ENCODE measurements at regions not wholly inside any gene's neighbourhood (a gene's known extent, or its start where the extent isn't known, plus 50 kb on each side); places are given as distances from the start of the nearest gene placed in this dataset.
A peak's percentile ranks its signal among the peaks of the same experiment; 100 is the strongest.

- CTCF ChIA-PET: interaction anchor here (0.8 to 3.0 kb wide), 6 partner anchors 10 to 304 kb away, joined by 3 to 8 read pairs (median 3); no protein-coding TSS in a partner anchor
- no peaks in the 10 kb centered on the region for H3K27me3 ChIP-seq (ENCODE audit: control insufficient read depth, insufficient read depth, low read length)
- no peaks in the 10 kb centered on the region for H3K36me3 ChIP-seq (ENCODE audit: control insufficient read depth, insufficient read depth, low read length)
- TF ChIP-seq, protein P1, sequence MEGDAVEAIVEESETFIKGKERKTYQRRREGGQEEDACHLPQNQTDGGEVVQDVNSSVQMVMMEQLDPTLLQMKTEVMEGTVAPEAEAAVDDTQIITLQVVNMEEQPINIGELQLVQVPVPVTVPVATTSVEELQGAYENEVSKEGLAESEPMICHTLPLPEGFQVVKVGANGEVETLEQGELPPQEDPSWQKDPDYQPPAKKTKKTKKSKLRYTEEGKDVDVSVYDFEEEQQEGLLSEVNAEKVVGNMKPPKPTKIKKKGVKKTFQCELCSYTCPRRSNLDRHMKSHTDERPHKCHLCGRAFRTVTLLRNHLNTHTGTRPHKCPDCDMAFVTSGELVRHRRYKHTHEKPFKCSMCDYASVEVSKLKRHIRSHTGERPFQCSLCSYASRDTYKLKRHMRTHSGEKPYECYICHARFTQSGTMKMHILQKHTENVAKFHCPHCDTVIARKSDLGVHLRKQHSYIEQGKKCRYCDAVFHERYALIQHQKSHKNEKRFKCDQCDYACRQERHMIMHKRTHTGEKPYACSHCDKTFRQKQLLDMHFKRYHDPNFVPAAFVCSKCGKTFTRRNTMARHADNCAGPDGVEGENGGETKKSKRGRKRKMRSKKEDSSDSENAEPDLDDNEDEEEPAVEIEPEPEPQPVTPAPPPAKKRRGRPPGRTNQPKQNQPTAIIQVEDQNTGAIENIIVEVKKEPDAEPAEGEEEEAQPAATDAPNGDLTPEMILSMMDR (IDR thresholded peaks at IDR 0.05; ENCODE audit: insufficient read depth, low read depth, low read length): peak; percentile 64
- H3K4me3 ChIP-seq (ENCODE audit: low read depth, low read length): no peak overlapping the region
- POLR2A ChIA-PET: interaction anchor here (0.5 kb wide), 1 partner anchor 13 kb away, joined by 3 read pairs; no protein-coding TSS in a partner anchor
- DNase-seq (ENCODE audit: low read depth): peak; percentile 89
Measured at GRCh38 chr5:9851458-9851857, 221.3 kb upstream of the TAS2R1 start.

DNA sequence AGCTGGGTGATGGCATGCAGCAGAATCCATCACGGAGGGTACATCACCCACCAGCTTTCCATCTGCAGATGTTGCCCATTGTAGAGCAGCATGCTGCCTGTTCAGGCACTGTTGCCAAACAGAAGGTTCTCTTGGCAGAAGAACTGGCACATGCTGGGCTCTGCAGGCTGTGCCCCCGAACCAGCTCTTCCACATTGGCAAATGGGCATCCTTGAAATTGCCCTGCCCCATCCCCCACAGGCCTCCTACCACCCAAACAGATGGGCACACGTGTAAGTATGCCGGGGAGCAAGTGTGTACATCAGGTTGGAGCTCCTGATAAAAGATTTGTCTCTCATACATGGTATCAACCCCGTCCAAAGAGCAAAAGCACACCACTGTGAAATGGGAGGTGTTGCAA, 220.3 kb upstream of the TAS2R1 start:
- POLR2A ChIA-PET: no interaction called here
- no peak for DNase-seq (ENCODE audit: low read depth)
- Histone ChIP-seq H3K27me3 (ENCODE audit: control insufficient read depth, insufficient read depth, low read length) (no peaks in the 10 kb centered on the region), H3K36me3 (ENCODE audit: control insufficient read depth, insufficient read depth, low read length) (no peaks in the 10 kb centered on the region), H3K4me3 (ENCODE audit: low read depth, low read length) (no peak overlapping the region)
- TF ChIP-seq, protein P1 (IDR thresholded peaks at IDR 0.05; ENCODE audit: insufficient read depth, low read depth, low read length): no peak
- CTCF ChIA-PET: interaction anchor here (0.7 to 3.0 kb wide), 9 partner anchors 9 to 383 kb away, joined by 3 to 8 read pairs (median 3); no protein-coding TSS in a partner anchor

GRCh38 chr5:9847631-9848030, 217.5 kb upstream of the TAS2R1 start:
- ChIA-PET CTCF (interaction anchor here (0.8 kb wide), 1 partner anchor 303 kb away, joined by 3 read pairs; no protein-coding TSS in a partner anchor), POLR2A (no interaction called here)
- no peak overlapping the region for H3K4me3 ChIP-seq (ENCODE audit: low read depth, low read length)
- no peaks in the 10 kb centered on the region for H3K36me3 ChIP-seq (ENCODE audit: control insufficient read depth, insufficient read depth, low read length)
- no peaks in the 10 kb centered on the region for H3K27me3 ChIP-seq (ENCODE audit: control insufficient read depth, insufficient read depth, low read length)
- DNase-seq (ENCODE audit: low read depth): no peak
- TF ChIP-seq, protein P1 (IDR thresholded peaks at IDR 0.05; ENCODE audit: insufficient read depth, low read depth, low read length): no peak

DNA sequence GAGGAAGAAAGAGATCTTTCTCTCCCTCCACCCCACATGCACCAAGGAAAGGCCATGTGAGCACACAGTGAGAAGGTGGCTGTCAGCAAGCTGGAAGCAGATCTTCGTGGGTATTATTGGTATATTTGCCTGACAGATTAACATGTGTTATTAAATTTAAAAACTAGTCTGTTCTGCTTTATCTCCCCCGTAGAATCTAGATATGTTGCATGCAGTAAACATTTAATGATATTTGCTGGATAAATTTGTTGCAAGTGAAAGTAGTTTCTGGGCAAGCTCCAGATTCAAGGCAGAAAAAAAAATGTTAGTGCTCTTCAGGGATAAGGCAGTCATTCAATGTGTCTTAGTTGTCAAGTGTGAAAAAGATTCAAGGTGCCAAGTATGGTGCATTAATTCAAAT, 215.0 kb upstream of the TAS2R1 start:
- no peak for DNase-seq (ENCODE audit: low read depth)
- TF ChIP-seq, protein P1 (IDR thresholded peaks at IDR 0.05; ENCODE audit: insufficient read depth, low read depth, low read length): no peak
- no peaks in the 10 kb centered on the region for H3K36me3 ChIP-seq (ENCODE audit: control insufficient read depth, insufficient read depth, low read length)
- ChIA-PET CTCF (no interaction called here), POLR2A (no interaction called here)
- H3K4me3 ChIP-seq (ENCODE audit: low read depth, low read length): no peak overlapping the region
- H3K27me3 ChIP-seq (ENCODE audit: control insufficient read depth, insufficient read depth, low read length): no peaks in the 10 kb centered on the region

GRCh38 chr5:9841516-9842170, 211.5 kb upstream of the TAS2R1 start:
- ChIA-PET CTCF (interaction anchor here (0.6 to 1.4 kb wide), 4 partner anchors 8 to 268 kb away, joined by 3 to 4 read pairs (median 3); no protein-coding TSS in a partner anchor), POLR2A (no interaction called here)
- TF ChIP-seq, protein P1 (IDR thresholded peaks at IDR 0.05; ENCODE audit: insufficient read depth, low read depth, low read length): no peak
- Histone ChIP-seq H3K27me3 (ENCODE audit: control insufficient read depth, insufficient read depth, low read length) (no peaks in the 10 kb centered on the region), H3K36me3 (ENCODE audit: control insufficient read depth, insufficient read depth, low read length) (no peaks in the 10 kb centered on the region), H3K4me3 (ENCODE audit: low read depth, low read length) (no peak overlapping the region)
- no peak for DNase-seq (ENCODE audit: low read depth)
